Osteoblast (primary cell): ENCODE measurements at regions not wholly inside any gene's neighbourhood (a gene's known extent, or its start where the extent isn't known, plus 50 kb on each side); places are given as distances from the start of the nearest gene placed in this dataset.
"Not testable (repeated sequence)": the region's sequence is repeated elsewhere in the genome, so short reads cannot be mapped to it uniquely, and the experiment has no call there.

Experiments used
- DNase-seq: peaks from one replicate; pipeline ENCODE4 v3.0.0; 2011; ENCODE audit warnings: low spot score, mixed read lengths; ENCODE audit not compliant: insufficient read length; ENCODE audit errors: missing footprints
- H2AFZ ChIP-seq: 2 replicates; pipeline ENCODE4 v1.6.0; 2011; ENCODE audit warnings: mild to moderate bottlenecking, low read length
- H3K27ac ChIP-seq: 2 replicates; pipeline ENCODE4 v1.5.1; 2011; ENCODE audit warnings: mild to moderate bottlenecking, low read depth, low read length, moderate library complexity
- H3K27me3 ChIP-seq: 2 replicates; pipeline ENCODE4 v1.6.0; 2012; ENCODE audit warnings: mild to moderate bottlenecking, control low read depth, inconsistent platforms, low read length, moderate library complexity; ENCODE audit not compliant: insufficient read depth
- H3K36me3 ChIP-seq: 2 replicates; pipeline ENCODE4 v1.5.1; 2011; ENCODE audit warnings: mild to moderate bottlenecking, low read length, control low read depth, moderate library complexity; ENCODE audit not compliant: insufficient read depth
- H3K4me1 ChIP-seq: 2 replicates; pipeline ENCODE4 v1.5.1; 2011; ENCODE audit warnings: mild to moderate bottlenecking, low read length, control low read depth, moderate library complexity; ENCODE audit not compliant: insufficient read depth
- H3K4me2 ChIP-seq: 2 replicates; pipeline ENCODE4 v1.6.0; 2011; ENCODE audit warnings: mild to moderate bottlenecking, low read length; ENCODE audit not compliant: insufficient read depth
- H3K4me3 ChIP-seq: fragments of 200-600 bp; sonication (generic); 3 replicates; pipeline ENCODE4 v1.5.1; 2012; ENCODE audit warnings: mild to moderate bottlenecking, low read length, inconsistent platforms; ENCODE audit not compliant: insufficient read depth
- H3K79me2 ChIP-seq: 2 replicates; pipeline ENCODE4 v1.6.0; 2012; ENCODE audit warnings: mild to moderate bottlenecking, low read length, control low read depth, inconsistent platforms; ENCODE audit not compliant: insufficient read depth
- H3K9me3 ChIP-seq: 2 replicates; pipeline ENCODE4 v1.5.1; 2011; ENCODE audit warnings: low read depth, low read length, control low read depth
- H4K20me1 ChIP-seq: 2 replicates; pipeline ENCODE4 v1.6.0; 2012; ENCODE audit warnings: mild to moderate bottlenecking, low read length, control low read depth; ENCODE audit not compliant: insufficient read depth
- TF ChIP-seq, protein P1 (sequence below): IDR thresholded peaks from 2 replicates; pipeline ENCODE4 v1.5.1; 2011; ENCODE audit warnings: mild to moderate bottlenecking, low read depth, low read length, moderate library complexity; ENCODE audit errors: extremely low read depth

DNA sequence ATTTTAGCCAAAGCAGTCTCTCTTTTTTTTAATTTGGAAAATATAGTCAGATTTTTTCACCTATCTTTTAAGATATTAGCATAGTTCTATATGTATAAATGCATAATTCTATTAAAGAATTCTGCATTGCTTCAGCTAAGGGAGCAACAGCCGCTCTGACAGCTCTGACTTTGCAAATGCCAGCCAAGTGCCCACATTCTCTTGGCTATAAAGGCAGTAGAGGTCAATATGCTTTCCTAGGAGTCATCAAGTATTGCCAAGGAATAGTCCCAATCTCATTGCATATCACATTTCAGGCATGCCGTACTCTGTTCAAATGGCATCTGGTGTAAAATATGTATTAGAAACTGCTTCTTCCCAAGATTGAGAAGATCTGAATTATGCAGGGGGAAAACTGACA lies 161.4 kb downstream of the RPLP1 start:
- TF ChIP-seq, protein P1, sequence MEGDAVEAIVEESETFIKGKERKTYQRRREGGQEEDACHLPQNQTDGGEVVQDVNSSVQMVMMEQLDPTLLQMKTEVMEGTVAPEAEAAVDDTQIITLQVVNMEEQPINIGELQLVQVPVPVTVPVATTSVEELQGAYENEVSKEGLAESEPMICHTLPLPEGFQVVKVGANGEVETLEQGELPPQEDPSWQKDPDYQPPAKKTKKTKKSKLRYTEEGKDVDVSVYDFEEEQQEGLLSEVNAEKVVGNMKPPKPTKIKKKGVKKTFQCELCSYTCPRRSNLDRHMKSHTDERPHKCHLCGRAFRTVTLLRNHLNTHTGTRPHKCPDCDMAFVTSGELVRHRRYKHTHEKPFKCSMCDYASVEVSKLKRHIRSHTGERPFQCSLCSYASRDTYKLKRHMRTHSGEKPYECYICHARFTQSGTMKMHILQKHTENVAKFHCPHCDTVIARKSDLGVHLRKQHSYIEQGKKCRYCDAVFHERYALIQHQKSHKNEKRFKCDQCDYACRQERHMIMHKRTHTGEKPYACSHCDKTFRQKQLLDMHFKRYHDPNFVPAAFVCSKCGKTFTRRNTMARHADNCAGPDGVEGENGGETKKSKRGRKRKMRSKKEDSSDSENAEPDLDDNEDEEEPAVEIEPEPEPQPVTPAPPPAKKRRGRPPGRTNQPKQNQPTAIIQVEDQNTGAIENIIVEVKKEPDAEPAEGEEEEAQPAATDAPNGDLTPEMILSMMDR, result no peak
- no peak overlapping the region for H2AFZ ChIP-seq

DNA sequence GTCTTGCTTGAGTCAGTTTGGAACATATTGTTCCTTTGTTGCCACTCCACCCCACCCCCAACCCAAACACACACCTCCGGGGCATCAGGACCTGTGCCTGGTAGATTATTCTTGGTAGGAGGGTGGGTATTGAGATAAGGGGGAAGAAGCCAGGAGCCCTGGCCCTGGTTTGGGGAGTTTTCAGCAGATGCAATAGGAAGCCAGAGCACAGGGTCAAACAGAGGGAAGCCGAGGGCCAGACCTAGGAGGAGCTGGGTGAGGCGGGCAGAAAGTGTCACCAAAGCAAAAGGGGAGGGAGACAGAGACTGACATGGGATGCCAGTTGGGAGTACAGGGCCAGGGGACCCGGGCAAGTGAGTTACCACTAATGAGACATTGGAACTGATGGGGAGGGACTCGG lies 163.1 kb downstream of the RPLP1 start:
- Histone ChIP-seq H3K9me3 (no peaks in the 10 kb centered on the region), H3K36me3 (no peaks in the 10 kb centered on the region), H4K20me1 (no peaks in the 10 kb centered on the region), H2AFZ (no peak overlapping the region), H3K4me2 (no peak overlapping the region), H3K27ac (no peak overlapping the region), H3K4me1 (no peaks in the 10 kb centered on the region), H3K4me3 (no peak overlapping the region), H3K27me3 (peaks cover 27% of the 10 kb centered on the region), H3K79me2 (no peaks in the 10 kb centered on the region)
- TF ChIP-seq, protein P1, result no peak
- no peak for DNase-seq

More for the DNA sequence above, 161.4 kb downstream of the RPLP1 start:
- no peak overlapping the region for H3K27ac ChIP-seq
- no peak overlapping the region for H3K4me3 ChIP-seq
- no peaks in the 10 kb centered on the region for H3K36me3 ChIP-seq
- H3K4me1 ChIP-seq, result no peaks in the 10 kb centered on the region
- H3K27me3 ChIP-seq, result peaks cover 39% of the 10 kb centered on the region
- H3K9me3 ChIP-seq, result no peaks in the 10 kb centered on the region
- H3K79me2 ChIP-seq, result no peaks in the 10 kb centered on the region
- no peak for DNase-seq
- no peak overlapping the region for H3K4me2 ChIP-seq
- H4K20me1 ChIP-seq, result no peaks in the 10 kb centered on the region

DNA sequence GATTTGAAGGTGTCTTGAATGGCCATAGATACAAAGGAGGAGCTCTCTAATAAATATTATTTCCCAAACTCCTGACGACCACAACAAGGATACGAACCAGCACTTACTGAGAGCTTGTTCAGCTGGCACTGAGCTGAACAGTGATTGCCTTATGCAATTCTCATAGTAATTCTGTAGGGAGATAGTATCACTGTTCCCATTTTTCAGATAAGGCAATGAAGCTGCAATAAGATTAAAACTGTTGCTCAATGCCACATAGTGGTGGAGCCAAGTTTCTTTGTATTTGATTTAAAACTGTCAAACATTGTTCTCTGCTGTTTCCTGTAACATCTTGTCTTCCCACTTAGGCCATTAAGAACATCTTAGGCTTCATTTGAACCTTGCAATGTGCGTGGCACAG lies 163.9 kb downstream of the RPLP1 start:
- Histone ChIP-seq H3K4me3 (no peak overlapping the region), H3K79me2 (no peaks in the 10 kb centered on the region), H3K27me3 (peaks cover 20% of the 10 kb centered on the region), H3K4me2 (no peak overlapping the region), H3K27ac (no peak overlapping the region), H4K20me1 (no peaks in the 10 kb centered on the region), H3K9me3 (no peaks in the 10 kb centered on the region), H3K4me1 (no peaks in the 10 kb centered on the region), H3K36me3 (no peaks in the 10 kb centered on the region), H2AFZ (no peak overlapping the region)
- no peak for DNase-seq
- TF ChIP-seq, protein P1, result no peak

DNA sequence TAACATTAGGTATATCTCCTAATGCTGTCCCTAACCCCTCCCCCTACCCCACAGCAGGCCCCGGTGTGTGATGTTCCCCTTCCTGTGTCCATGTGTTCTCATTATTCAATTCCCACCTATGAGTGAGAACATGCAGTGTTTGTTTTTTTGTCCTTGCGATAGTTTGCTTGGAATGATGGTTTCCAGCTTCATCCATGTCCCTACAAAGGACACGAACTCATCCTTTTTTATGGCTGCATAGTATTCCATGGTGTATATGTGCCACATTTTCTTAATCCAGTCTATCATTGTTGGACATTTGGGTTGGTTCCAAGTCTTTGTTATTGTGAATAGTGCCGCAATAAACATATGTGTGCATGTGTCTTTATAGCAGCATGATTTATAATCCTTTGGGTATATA lies 164.5 kb downstream of the RPLP1 start:
- peaks cover 15% of the 10 kb centered on the region for H3K27me3 ChIP-seq
- H3K4me2 ChIP-seq, H3K27ac ChIP-seq, H3K9me3 ChIP-seq, H3K36me3 ChIP-seq, H3K79me2 ChIP-seq, DNase-seq, H3K4me1 ChIP-seq, H3K4me3 ChIP-seq, H4K20me1 ChIP-seq, H2AFZ ChIP-seq: not testable (repeated sequence)
